H1 (cell line): ENCODE measurements at regions not wholly inside any gene's neighbourhood (a gene's known extent, or its start where the extent isn't known, plus 50 kb on each side); places are given as distances from the start of the nearest gene placed in this dataset.

Experiments
- CTCF ChIA-PET: fragments of 300-600 bp; sonication (Branson Sonifier 250); formaldehyde crosslinking; loops from one replicate; lab custom pipeline; 2021; ENCODE audit not compliant: partially characterized antibody; lab: Charles Lee
- POLR2A ChIA-PET: fragments of 300-600 bp; sonication (Branson Sonifier 250); formaldehyde crosslinking; loops from one replicate; lab custom pipeline; 2021; ENCODE audit warnings: inconsistent platforms; ENCODE audit not compliant: partially characterized antibody; lab: Charles Lee
- DNase-seq, 2 experiments: peaks; one replicate each; pipeline versions ENCODE4 v3.0.0 to v3.0.0-alpha.2; 2010 to 2022; ENCODE audit warnings: low spot score in 2 of 2, low read depth in 1 of 2, mixed read lengths in 1 of 2
- FAIRE-seq: peaks from 2 replicates; lab custom pipeline; 2011; peaks lifted over from hg19 to GRCh38; lab: Jason Lieb, UNC
- H2AFZ ChIP-seq: 2 replicates; pipeline ENCODE4 v1.8.1; 2012; ENCODE audit warnings: low read length, inconsistent platforms
- H2AK5ac ChIP-seq: 2 replicates; pipeline ENCODE4 v1.6.1; 2013; ENCODE audit warnings: low read depth, low read length
- H2BK120ac ChIP-seq: replicated peaks from 2 replicates; pipeline ENCODE3; 2013; ENCODE audit warnings: low read depth, low read length, inconsistent platforms
- H2BK12ac ChIP-seq: 2 replicates; pipeline ENCODE4 v1.6.1; 2013; ENCODE audit warnings: low read depth, low read length
- H2BK15ac ChIP-seq: 2 replicates; pipeline ENCODE4 v1.6.1; 2013; ENCODE audit warnings: low read length
- H2BK20ac ChIP-seq: 2 replicates; pipeline ENCODE4 v1.6.1; 2013; ENCODE audit warnings: low read length
- H2BK5ac ChIP-seq: 2 replicates; pipeline ENCODE4 v1.6.1; 2013; ENCODE audit warnings: low read depth, low read length
- H3K14ac ChIP-seq: 2 replicates; pipeline ENCODE4 v1.6.1; 2013; ENCODE audit warnings: inconsistent platforms; ENCODE audit not compliant: insufficient read length
- H3K18ac ChIP-seq: 2 replicates; pipeline ENCODE4 v1.6.1; 2013; ENCODE audit warnings: low read length; ENCODE audit errors: extremely low read depth
- H3K23ac ChIP-seq: 2 replicates; pipeline ENCODE4 v1.6.1; 2013; ENCODE audit warnings: inconsistent platforms; ENCODE audit not compliant: insufficient read length
- H3K23me2 ChIP-seq: 2 replicates; pipeline ENCODE4 v1.6.1; 2013; ENCODE audit warnings: low read depth, low read length
- H3K27ac ChIP-seq: 2 replicates; pipeline ENCODE4 v1.6.1; 2011; ENCODE audit warnings: low read depth, low read length, inconsistent platforms
- H3K27me3 ChIP-seq, 4 experiments: replicated peaks in 1 of 4; 1 replicate in 1 of 4; 2 replicates in 3 of 4; pipeline versions ENCODE4 v1.6.1 to v1.8.1; 2011 to 2013; ENCODE audit warnings: low read length in 3 of 4, mild to moderate bottlenecking in 3 of 4, inconsistent platforms in 2 of 4, mixed read lengths in 2 of 4, moderate library complexity in 1 of 4; ENCODE audit not compliant: control insufficient read depth in 3 of 4, insufficient read depth in 3 of 4; ENCODE audit errors: extremely low read depth in 1 of 4
- H3K36me3 ChIP-seq, 4 experiments: 2 replicates each; pipeline versions ENCODE4 v1.6.1 to v1.8.1; 2011 to 2013; ENCODE audit warnings: mild to moderate bottlenecking in 4 of 4, low read length in 3 of 4, moderate library complexity in 2 of 4, control low read depth in 1 of 4, inconsistent platforms in 1 of 4; ENCODE audit not compliant: insufficient read depth in 4 of 4, control insufficient read depth in 2 of 4
- H3K4ac ChIP-seq: replicated peaks from 2 replicates; pipeline ENCODE3; 2013; ENCODE audit warnings: low read length, low read depth, mixed read lengths, inconsistent platforms; ENCODE audit not compliant: insufficient read length
- H3K4me1 ChIP-seq, 4 experiments: replicated peaks in 1 of 4; 1 replicate in 1 of 4; 2 replicates in 3 of 4; pipeline versions ENCODE4 v1.6.1 to v1.8.1; 2011 to 2013; ENCODE audit warnings: low read length in 3 of 4, inconsistent platforms in 2 of 4, mixed read lengths in 1 of 4; ENCODE audit not compliant: insufficient read depth in 4 of 4, control insufficient read depth in 3 of 4
- H3K4me2 ChIP-seq, 2 experiments: 2 replicates each; pipeline versions ENCODE4 v1.6.1 to v1.8.1; 2011 to 2013; ENCODE audit warnings: low read depth in 2 of 2, low read length in 2 of 2, control low read depth in 1 of 2, inconsistent platforms in 1 of 2, mild to moderate bottlenecking in 1 of 2; ENCODE audit not compliant: insufficient read depth in 1 of 2
- H3K4me3 ChIP-seq, 4 experiments: fragments of 200-600, 300-600 bp in 1 of 4; sonication (generic), shearing (Covaris generic), sonication (Bioruptor Twin) in 1 of 4; 2 replicates each; pipeline versions ENCODE4 v1.5.1 to v1.8.1; 2011 to 2016; ENCODE audit warnings: low read length in 4 of 4, low read depth in 3 of 4, control low read depth in 2 of 4, inconsistent platforms in 2 of 4, mild to moderate bottlenecking in 2 of 4, mixed read lengths in 1 of 4, moderate library complexity in 1 of 4; ENCODE audit not compliant: insufficient read depth in 2 of 4; ENCODE audit errors: extremely low read depth in 1 of 4
- H3K56ac ChIP-seq: replicated peaks from 2 replicates; pipeline ENCODE3; 2013; ENCODE audit warnings: low read depth, mild to moderate bottlenecking, mixed read lengths, low read length, inconsistent platforms; ENCODE audit not compliant: insufficient read length
- H3K79me1 ChIP-seq: 2 replicates; pipeline ENCODE4 v1.6.1; 2013; ENCODE audit warnings: low read depth, low read length, control low read depth
- H3K79me2 ChIP-seq, 2 experiments: 2 replicates each; pipeline versions ENCODE4 v1.6.1 to v1.8.1; 2012 to 2013; ENCODE audit warnings: low read length in 2 of 2, mild to moderate bottlenecking in 2 of 2, inconsistent platforms in 1 of 2; ENCODE audit not compliant: insufficient read depth in 2 of 2, control insufficient read depth in 1 of 2
- H3K9ac ChIP-seq, 4 experiments: replicated peaks in 1 of 4; 1 replicate in 1 of 4; 2 replicates in 3 of 4; pipeline versions ENCODE4 v1.6.1 to v1.8.1; 2011 to 2013; ENCODE audit warnings: low read depth in 3 of 4, low read length in 3 of 4, control low read depth in 2 of 4, mild to moderate bottlenecking in 2 of 4, moderate library complexity in 2 of 4, inconsistent platforms in 1 of 4; ENCODE audit errors: extremely low read depth in 1 of 4
- H3K9me3 ChIP-seq, 2 experiments: 2 replicates each; pipeline versions ENCODE4 v1.6.1 to v1.8.1; 2012 to 2013; ENCODE audit warnings: mild to moderate bottlenecking in 2 of 2, moderate library complexity in 2 of 2, control low read depth in 1 of 2, inconsistent platforms in 1 of 2, low read depth in 1 of 2, low read length in 1 of 2, mixed read lengths in 1 of 2; ENCODE audit not compliant: insufficient read depth in 2 of 2
- H4K20me1 ChIP-seq, 2 experiments: replicated peaks in 1 of 2; 2 replicates each; pipeline versions ENCODE3 to v1.8.1; 2011 to 2013; ENCODE audit warnings: inconsistent platforms in 2 of 2, low read length in 2 of 2, mild to moderate bottlenecking in 1 of 2; ENCODE audit not compliant: insufficient read depth in 2 of 2, control insufficient read depth in 1 of 2
- H4K5ac ChIP-seq: 2 replicates; pipeline ENCODE4 v1.6.1; 2013; ENCODE audit warnings: low read length, low read depth, mixed read lengths, inconsistent platforms; ENCODE audit not compliant: insufficient read length
- H4K8ac ChIP-seq: 2 replicates; pipeline ENCODE4 v1.8.0; 2013; ENCODE audit warnings: mild to moderate bottlenecking, moderate library complexity, low read length, inconsistent platforms; ENCODE audit not compliant: insufficient read depth; ENCODE audit errors: extremely low read depth
- H4K91ac ChIP-seq: replicated peaks from 2 replicates; pipeline ENCODE3; 2013; ENCODE audit warnings: low read length, mixed read lengths, inconsistent platforms; ENCODE audit not compliant: insufficient read length
- BACH1 ChIP-seq: IDR thresholded peaks from 2 replicates; pipeline ENCODE4 v1.6.1; 2012; ENCODE audit warnings: low read length, improper control_type of control experiment
- NANOG ChIP-seq: IDR thresholded peaks from 2 replicates; pipeline ENCODE4 v1.6.1; 2011; ENCODE audit warnings: low read length, low read depth, mild to moderate bottlenecking, inconsistent platforms; ENCODE audit not compliant: insufficient read depth, poor library complexity, severe bottlenecking
- POLR2AphosphoS5 ChIP-seq: IDR thresholded peaks from 2 replicates; pipeline ENCODE4 v1.6.1; 2011; ENCODE audit warnings: low read depth, low read length
- RAD21 ChIP-seq, 2 experiments: IDR thresholded peaks in 1 of 2; conservative IDR thresholded peaks in 1 of 2; 2 replicates each; pipeline ENCODE4 v1.6.1; 2011; ENCODE audit warnings: low read depth in 2 of 2, low read length in 2 of 2, improper control_type of control experiment in 1 of 2, inconsistent platforms in 1 of 2, mild to moderate bottlenecking in 1 of 2, moderate library complexity in 1 of 2
- RBBP5 ChIP-seq: IDR thresholded peaks from 2 replicates; pipeline ENCODE4 v1.7.1; 2012; ENCODE audit warnings: low read depth, mild to moderate bottlenecking, inconsistent platforms, low read length, moderate library complexity, borderline replicate concordance
- SP2 ChIP-seq: IDR thresholded peaks from 2 replicates; pipeline ENCODE4 v1.6.1; 2012; ENCODE audit warnings: mild to moderate bottlenecking, low read length, inconsistent platforms
- TEAD4 ChIP-seq: IDR thresholded peaks from 2 replicates; pipeline ENCODE4 v1.6.1; 2012; ENCODE audit warnings: low read depth, low read length, inconsistent platforms, mixed read lengths
- YY1 ChIP-seq: IDR thresholded peaks from 2 replicates; pipeline ENCODE4 v1.6.1; 2011; ENCODE audit warnings: low read depth, mild to moderate bottlenecking, low read length
- WGBS, 2 experiments: shearing (Covaris generic) in 1 of 2; methylation state at CpG; one replicate each; pipeline versions ENCODE4 v1.1.6 to v1.1.7; 2013 to 2015; ENCODE audit warnings: low lambda C conversion rate in 2 of 2, mixed read lengths in 2 of 2, inconsistent platforms in 1 of 2, low coverage in 1 of 2, missing lambda C conversion rate in 1 of 2; ENCODE audit not compliant: insufficient replicate concordance in 2 of 2, insufficient coverage in 1 of 2, insufficient read length in 1 of 2; ENCODE audit errors: extremely low coverage in 1 of 2, missing lambda C conversion rate in 1 of 2; 5-methylcytosine and 5-hydroxymethylcytosine counted together

DNA sequence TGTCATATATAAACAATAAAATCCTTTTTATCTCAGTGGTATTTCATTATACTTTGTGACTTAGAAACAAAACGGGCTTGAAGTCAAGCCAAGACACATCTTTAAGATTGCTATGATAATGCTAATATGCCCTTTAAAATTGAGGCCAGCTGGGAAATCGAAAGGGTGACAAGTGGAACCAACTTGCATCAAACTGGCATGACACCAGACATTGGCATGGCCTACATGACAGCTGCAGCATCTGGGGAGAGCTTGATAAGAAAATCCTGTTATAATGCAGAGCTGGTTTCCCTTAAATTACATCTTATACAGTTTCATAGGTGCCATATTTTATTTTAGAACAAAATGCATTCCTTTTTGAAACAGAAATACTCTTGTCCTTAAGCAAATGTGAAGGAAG, 325.2 kb downstream of the ZBBX start:
- H2BK20ac ChIP-seq, result no peak overlapping the region
- H2BK15ac ChIP-seq, result no peak overlapping the region
- FAIRE-seq, result no peak

More for the DNA sequence above, 325.2 kb downstream of the ZBBX start:
- no peak for TF ChIP-seq RAD21 (IDR thresholded peaks at IDR 0.05 in 1 of 2, conservative IDR thresholded peaks at IDR 0.05 in 1 of 2; ENCODE audit: low read depth in 2 of 2, low read length in 2 of 2)
- TF ChIP-seq YY1, result no peak
- no peak for TF ChIP-seq SP2
- no peak for TF ChIP-seq POLR2AphosphoS5
- TF ChIP-seq NANOG, result no peak
- no peak for TF ChIP-seq TEAD4
- no peak for TF ChIP-seq RBBP5
- no peak for TF ChIP-seq BACH1
- 95% methylated on average over 2 of the region's 2 CpGs; no CpG with 5 or more reads in 1 of the 2 experiments for WGBS, 2 experiments
- Histone ChIP-seq H3K9me3 (no peaks in the 10 kb centered on the region), H3K4me3 (no peak overlapping the region), H2BK5ac (no peak overlapping the region), H4K8ac (no peak overlapping the region), H2BK120ac (no peak overlapping the region), H3K14ac (no peak overlapping the region), H2BK12ac (no peak overlapping the region), H3K27ac (no peak overlapping the region), H3K36me3 (no peaks in the 10 kb centered on the region), H3K4me2 (no peak overlapping the region), H4K91ac (no peak overlapping the region), H3K79me1 (no peaks in the 10 kb centered on the region), H3K4ac (no peak overlapping the region), H3K56ac (no peak overlapping the region), H3K23ac (no peak overlapping the region), H3K79me2 (no peaks in the 10 kb centered on the region), H3K18ac (no peak overlapping the region), H2AFZ (no peak overlapping the region), H3K4me1 (peaks cover 0 to 4% (median 0%) of the 10 kb centered on the region in 4 experiments; a peak in 1 of 7 replicates), H4K5ac (no peak overlapping the region), H2AK5ac (no peak overlapping the region), H3K23me2 (no peaks in the 10 kb centered on the region), H3K9ac (no peak overlapping the region), H4K20me1 (no peaks in the 10 kb centered on the region), H3K27me3 (no peaks in the 10 kb centered on the region)
- POLR2A ChIA-PET, result no interaction called here
- DNase-seq, result no peak
- CTCF ChIA-PET, result no interaction called here
